Chondrocyte (in vitro differentiated cells): ENCODE measurements at regions not wholly inside any gene's neighbourhood (a gene's known extent, or its start where the extent isn't known, plus 50 kb on each side); places are given as distances from the start of the nearest gene placed in this dataset.

Experiments
- DNase-seq: peaks from one replicate; pipeline ENCODE4 v3.0.0; 2021; ENCODE audit warnings: mixed read lengths, low spot score
- H3K27ac Mint-ChIP-seq: one replicate; pipeline ENCODE4 v1.8.0; 2021; ENCODE audit warnings: mild to moderate bottlenecking, moderate library complexity, mixed read lengths; ENCODE audit not compliant: unreplicated experiment
- H3K27me3 Mint-ChIP-seq: 2 replicates; pipeline ENCODE4 v1.8.0; 2021; ENCODE audit warnings: low read depth, mixed read lengths
- H3K36me3 Mint-ChIP-seq: 2 replicates; pipeline ENCODE4 v1.8.0; 2021; ENCODE audit warnings: low read depth, mixed read lengths
- H3K4me1 Mint-ChIP-seq: 2 replicates; pipeline ENCODE4 v1.8.0; 2021; ENCODE audit warnings: low read depth, mild to moderate bottlenecking, mixed read lengths
- H3K4me3 Mint-ChIP-seq: one replicate; pipeline ENCODE4 v1.8.0; 2021; ENCODE audit warnings: mild to moderate bottlenecking, moderate library complexity, mixed read lengths; ENCODE audit not compliant: unreplicated experiment
- H3K9me3 Mint-ChIP-seq: 2 replicates; pipeline ENCODE4 v1.8.0; 2021; ENCODE audit warnings: low read depth, mixed read lengths
- CTCF ChIP-seq: fragments of 200-600 bp; sonication (generic); IDR thresholded peaks from 2 replicates; pipeline ENCODE4 v1.5.0; 2021; ENCODE audit warnings: antibody characterized with exemption, mild to moderate bottlenecking, moderate library complexity

- TF ChIP-seq CTCF = peak; percentile 58
- H3K36me3 Mint-ChIP-seq = no peaks in the 10 kb centered on the region
- no peak overlapping the region for H3K27ac Mint-ChIP-seq
- H3K4me3 Mint-ChIP-seq = no peak overlapping the region
- no peaks in the 10 kb centered on the region for H3K9me3 Mint-ChIP-seq
- H3K4me1 Mint-ChIP-seq = peaks cover 19% of the 10 kb centered on the region
- H3K27me3 Mint-ChIP-seq = no peaks in the 10 kb centered on the region
- DNase-seq = no peak
Measured at GRCh38 chr15:38853608-38854007, 289.0 kb upstream of the RASGRP1 start.

- H3K27me3 Mint-ChIP-seq = no peaks in the 10 kb centered on the region
Measured at GRCh38 chr15:38854506-38854905, 289.9 kb upstream of the RASGRP1 start.

GRCh38 chr15:38857814-38858213 lies 293.2 kb upstream of the RASGRP1 start:
- DNase-seq = no peak
- H3K9me3 Mint-ChIP-seq = no peaks in the 10 kb centered on the region
- no peaks in the 10 kb centered on the region for H3K36me3 Mint-ChIP-seq
- no peak overlapping the region for H3K27ac Mint-ChIP-seq
- no peak overlapping the region for H3K4me3 Mint-ChIP-seq
- H3K4me1 Mint-ChIP-seq = peaks cover 21% of the 10 kb centered on the region
- no peaks in the 10 kb centered on the region for H3K27me3 Mint-ChIP-seq
- TF ChIP-seq CTCF = no peak

More at GRCh38 chr15:38854506-38854905, 289.9 kb upstream of the RASGRP1 start:
- H3K4me3 Mint-ChIP-seq = no peak overlapping the region
- H3K9me3 Mint-ChIP-seq = no peaks in the 10 kb centered on the region
- H3K4me1 Mint-ChIP-seq = peaks cover 11% of the 10 kb centered on the region
- H3K36me3 Mint-ChIP-seq = no peaks in the 10 kb centered on the region
- peak overlapping the region; percentile 39 for H3K27ac Mint-ChIP-seq
- no peak for DNase-seq
- TF ChIP-seq CTCF = no peak

- Mint-ChIP-seq H3K4me3 (no peak overlapping the region), H3K27me3 (no peaks in the 10 kb centered on the region), H3K27ac (no peak overlapping the region), H3K9me3 (no peaks in the 10 kb centered on the region), H3K36me3 (no peaks in the 10 kb centered on the region), H3K4me1 (peaks cover 22% of the 10 kb centered on the region)
- no peak for DNase-seq
- no peak for TF ChIP-seq CTCF
Measured at GRCh38 chr15:38859574-38859973, 295.0 kb upstream of the RASGRP1 start.

- no peaks in the 10 kb centered on the region for H3K27me3 Mint-ChIP-seq
Measured at GRCh38 chr15:38860253-38860652, 295.6 kb upstream of the RASGRP1 start.

More at GRCh38 chr15:38860253-38860652, 295.6 kb upstream of the RASGRP1 start:
- no peak for DNase-seq
- TF ChIP-seq CTCF = no peak
- Mint-ChIP-seq H3K9me3 (no peaks in the 10 kb centered on the region), H3K4me3 (no peak overlapping the region), H3K36me3 (no peaks in the 10 kb centered on the region), H3K27ac (no peak overlapping the region), H3K4me1 (peaks cover 29% of the 10 kb centered on the region)
